Prostate gland (tissue), 2 donors: ENCODE measurements at regions not wholly inside any gene's neighbourhood (a gene's known extent, or its start where the extent isn't known, plus 50 kb on each side); places are given as distances from the start of the nearest gene placed in this dataset.

Experiments used
- CTCF ChIP-seq, 4 experiments: fragments of 200-600 bp in 2 of 4; fragments of 450-650 bp in 2 of 4; sonication (generic) in 2 of 4; IDR thresholded peaks; 1 replicate in 3 of 4; 2 replicates in 1 of 4; pipeline ENCODE4 v1.5.1; 2016 to 2019; ENCODE audit warnings: antibody characterized with exemption in 4 of 4, mild to moderate bottlenecking in 2 of 4, moderate library complexity in 2 of 4
- POLR2A ChIP-seq: fragments of 450-650 bp; IDR thresholded peaks from one replicate; pipeline ENCODE4 v1.6.1; 2016; ENCODE audit warnings: antibody characterized with exemption, mild to moderate bottlenecking

DNA sequence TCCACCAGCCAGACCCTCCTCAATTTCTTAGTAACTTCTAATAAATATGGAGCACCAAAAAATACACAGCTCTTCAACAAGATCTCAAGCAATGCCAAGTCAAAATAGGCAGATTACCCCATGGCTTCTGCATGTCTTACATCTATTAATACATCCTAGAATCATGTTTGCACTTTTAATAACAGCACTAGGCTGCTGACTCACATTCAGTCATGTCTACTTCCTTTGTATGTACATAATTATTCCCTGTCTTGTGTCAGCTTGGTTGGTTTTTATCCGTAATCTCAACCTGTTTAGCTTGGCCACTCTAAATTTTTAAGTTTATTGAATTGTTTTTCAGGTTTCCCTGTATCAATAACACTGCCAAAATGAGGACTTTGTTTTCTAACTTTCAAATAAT lies 420.1 kb upstream of the ACVR2A start:
- no peak for TF ChIP-seq POLR2A
- TF ChIP-seq CTCF (IDR thresholded peaks at IDR 0.05), result no peak
